BJ (cell line): ENCODE measurements at regions not wholly inside any gene's neighbourhood (a gene's known extent, or its start where the extent isn't known, plus 50 kb on each side); places are given as distances from the start of the nearest gene placed in this dataset.

Experiments
- CTCF ChIA-PET: fragments of 350-600 bp; formaldehyde crosslinking; extraction: SDS; loops from one replicate; lab custom pipeline; 2021; ENCODE audit warnings: antibody characterized with exemption, inconsistent platforms; lab: Yijun Ruan, JAX
- POLR2A ChIA-PET: fragments of 300-600 bp; sonication (Branson Sonifier 250); formaldehyde crosslinking; extraction: SDS; loops from one replicate; lab custom pipeline; 2021; ENCODE audit warnings: antibody characterized with exemption; lab: Charles Lee
- DNase-seq: peaks from one replicate; pipeline ENCODE4 v3.0.0-alpha.2; 2011; ENCODE audit warnings: low read depth
- H3K27me3 ChIP-seq: 2 replicates; pipeline ENCODE4 v1.6.0; 2011; ENCODE audit warnings: low read length; ENCODE audit not compliant: control insufficient read depth, insufficient read depth
- H3K36me3 ChIP-seq: 2 replicates; pipeline ENCODE4 v1.5.1; 2011; ENCODE audit warnings: low read length; ENCODE audit not compliant: control insufficient read depth, insufficient read depth
- H3K4me3 ChIP-seq: 2 replicates; pipeline ENCODE4 v1.5.1; 2011; ENCODE audit warnings: low read depth, mild to moderate bottlenecking, control low read depth, low read length
- CTCF ChIP-seq: IDR thresholded peaks from 2 replicates; pipeline ENCODE4 v1.5.1; 2011; ENCODE audit warnings: low read depth, mild to moderate bottlenecking, control low read depth, inconsistent platforms, low read length, moderate library complexity; ENCODE audit not compliant: insufficient read depth

- no peak overlapping the region for H3K4me3 ChIP-seq
- DNase-seq, result no peak
- H3K36me3 ChIP-seq, result no peaks in the 10 kb centered on the region
- no peak for TF ChIP-seq CTCF
- POLR2A ChIA-PET, result interaction anchor here (0.6 kb wide), 1 partner anchor 268 kb away, joined by 3 read pairs; no protein-coding TSS in a partner anchor
- no peaks in the 10 kb centered on the region for H3K27me3 ChIP-seq
- CTCF ChIA-PET, result interaction anchor here (0.5 to 6.5 kb wide), 13 partner anchors 8 to 1056 kb away, joined by 3 to 65 read pairs (median 3); no protein-coding TSS in a partner anchor
Measured at GRCh38 chr21:16330908-16331268, 601.1 kb downstream of the USP25 start.

GRCh38 chr21:16337266-16337665 lies 607.5 kb downstream of the USP25 start:
- no peak for TF ChIP-seq CTCF
- ChIA-PET CTCF (interaction anchor here (0.9 kb wide), 1 partner anchor 9 kb away, joined by 3 read pairs; no protein-coding TSS in a partner anchor), POLR2A (no interaction called here)
- no peak for DNase-seq
- H3K27me3 ChIP-seq, result no peaks in the 10 kb centered on the region
- H3K36me3 ChIP-seq, result no peaks in the 10 kb centered on the region
- no peak overlapping the region for H3K4me3 ChIP-seq

- TF ChIP-seq CTCF, result no peak
- H3K4me3 ChIP-seq, result no peak overlapping the region
- POLR2A ChIA-PET, result no interaction called here
- CTCF ChIA-PET, result interaction anchor here (2.5 kb wide), 1 partner anchor 13 kb away, joined by 7 read pairs; no protein-coding TSS in a partner anchor
- no peaks in the 10 kb centered on the region for H3K36me3 ChIP-seq
- no peak for DNase-seq
- H3K27me3 ChIP-seq, result no peaks in the 10 kb centered on the region
Measured at GRCh38 chr21:16342932-16343331, 613.1 kb downstream of the USP25 start.

GRCh38 chr21:16343776-16344175 lies 614.0 kb downstream of the USP25 start:
- POLR2A ChIA-PET, result interaction anchor here (0.7 kb wide), 1 partner anchor 455 kb away, joined by 7 read pairs; no protein-coding TSS in a partner anchor
- no peaks in the 10 kb centered on the region for H3K36me3 ChIP-seq
- no peaks in the 10 kb centered on the region for H3K27me3 ChIP-seq
- no peak for DNase-seq
- TF ChIP-seq CTCF, result no peak
- CTCF ChIA-PET, result interaction anchor here (1.3 kb wide), 1 partner anchor 13 kb away, joined by 3 read pairs; no protein-coding TSS in a partner anchor
- H3K4me3 ChIP-seq, result no peak overlapping the region

- Histone ChIP-seq H3K36me3 (no peaks in the 10 kb centered on the region), H3K27me3 (no peaks in the 10 kb centered on the region), H3K4me3 (no peak overlapping the region)
- ChIA-PET CTCF (interaction anchor here (0.6 to 1.2 kb wide), 2 partner anchors 8 to 15 kb away, joined by 3 read pairs; no protein-coding TSS in a partner anchor), POLR2A (no interaction called here)
- DNase-seq, result no peak
- TF ChIP-seq CTCF, result no peak
Measured at GRCh38 chr21:16345757-16346156, 616.0 kb downstream of the USP25 start.
